ENCODE measurements at regions not wholly inside any gene's neighbourhood (a gene's known extent, or its start where the extent isn't known, plus 50 kb on each side); places are given as distances from the start of the nearest gene placed in this dataset.

- H3K4me1 Mint-ChIP-seq = no peaks in the 10 kb centered on the region
- H3K4me3 ChIP-seq (ENCODE audit: low read depth, low read length) = no peak overlapping the region
- no peak overlapping the region for H3K4me3 Mint-ChIP-seq
- ATAC-seq (ENCODE audit: low read depth in 2 of 2) (no peak), DNase-seq (no peak)
- H3K27ac Mint-ChIP-seq = no peak overlapping the region
- peaks cover 8 to 17% of the 10 kb centered on the region in 2 experiments for H3K9me3 ChIP-seq (ENCODE audit: control insufficient read depth in 2 of 2, low read length in 2 of 2)
- no peaks in the 10 kb centered on the region for H3K36me3 ChIP-seq (ENCODE audit: control insufficient read depth, insufficient read depth, low read length)
- H3K27me3 Mint-ChIP-seq = peaks cover 4% of the 10 kb centered on the region
- peaks cover 0 to 14% (median 6%) of the 10 kb centered on the region in 7 donors for H3K9me3 Mint-ChIP-seq
- H3K36me3 Mint-ChIP-seq = no peaks in the 10 kb centered on the region
- no peaks in the 10 kb centered on the region for H3K27me3 ChIP-seq (ENCODE audit: control insufficient read depth, insufficient read depth, low read length)
- H3K27ac ChIP-seq (ENCODE audit: insufficient read depth, low read length, poor library complexity, severe bottlenecking) = no peak overlapping the region
- no peaks in the 10 kb centered on the region for H3K4me1 ChIP-seq (ENCODE audit: control insufficient read depth, insufficient read depth, low read length, poor library complexity, severe bottlenecking)
Observed at GRCh38 chr1:30476911-30477459, 246.4 kb downstream of the MATN1 start.

DNA sequence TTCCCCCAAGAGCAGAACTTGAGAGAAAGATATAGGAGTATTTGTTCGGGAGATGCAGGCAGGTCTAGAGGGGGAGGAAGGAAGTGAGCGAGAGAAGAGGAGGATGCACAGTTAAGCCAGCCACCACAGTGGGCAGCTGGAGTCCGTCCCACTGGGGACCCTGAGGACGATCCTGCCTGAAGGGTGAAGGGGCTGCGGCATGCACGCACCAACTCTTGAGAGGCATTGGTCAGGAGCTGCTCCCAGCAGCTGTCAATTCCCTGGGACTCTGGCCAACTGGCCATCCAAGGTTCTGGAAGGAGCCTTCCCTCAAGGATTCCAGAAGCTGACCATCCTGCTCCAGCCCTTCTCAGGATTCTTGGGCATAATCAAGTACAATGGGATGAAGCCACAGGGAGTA lies 246.9 kb downstream of the MATN1 start:
- H3K36me3 Mint-ChIP-seq = no peaks in the 10 kb centered on the region

GRCh38 chr1:30475966-30476365 lies 247.4 kb downstream of the MATN1 start:
- H3K27me3 Mint-ChIP-seq = peaks cover 2% of the 10 kb centered on the region
- Histone ChIP-seq H3K9me3 (ENCODE audit: control insufficient read depth in 2 of 2, low read length in 2 of 2) (peaks cover under 1 to 7% of the 10 kb centered on the region in 2 experiments), H3K27me3 (ENCODE audit: control insufficient read depth, insufficient read depth, low read length) (no peaks in the 10 kb centered on the region), H3K4me1 (ENCODE audit: control insufficient read depth, insufficient read depth, low read length, poor library complexity, severe bottlenecking) (no peaks in the 10 kb centered on the region), H3K27ac (ENCODE audit: insufficient read depth, low read length, poor library complexity, severe bottlenecking) (no peak overlapping the region), H3K4me3 (ENCODE audit: low read depth, low read length) (no peak overlapping the region), H3K36me3 (ENCODE audit: control insufficient read depth, insufficient read depth, low read length) (no peaks in the 10 kb centered on the region)
- ATAC-seq (ENCODE audit: low read depth in 2 of 2) (no peak), DNase-seq (no peak)
- no peaks in the 10 kb centered on the region for H3K4me1 Mint-ChIP-seq
- peak overlapping the region in 1 of 3 donors; percentile 15 for H3K27ac Mint-ChIP-seq
- no peak overlapping the region for H3K4me3 Mint-ChIP-seq
- H3K9me3 Mint-ChIP-seq = peaks cover 0 to 5% (median under 1%) of the 10 kb centered on the region in 7 donors
- H3K36me3 Mint-ChIP-seq = no peaks in the 10 kb centered on the region

More for the DNA sequence above, 246.9 kb downstream of the MATN1 start:
- Histone ChIP-seq H3K27me3 (ENCODE audit: control insufficient read depth, insufficient read depth, low read length) (no peaks in the 10 kb centered on the region), H3K27ac (ENCODE audit: insufficient read depth, low read length, poor library complexity, severe bottlenecking) (no peak overlapping the region), H3K4me3 (ENCODE audit: low read depth, low read length) (no peak overlapping the region), H3K36me3 (ENCODE audit: control insufficient read depth, insufficient read depth, low read length) (no peaks in the 10 kb centered on the region), H3K9me3 (ENCODE audit: control insufficient read depth in 2 of 2, low read length in 2 of 2) (peaks cover 4 to 12% of the 10 kb centered on the region in 2 experiments), H3K4me1 (ENCODE audit: control insufficient read depth, insufficient read depth, low read length, poor library complexity, severe bottlenecking) (no peaks in the 10 kb centered on the region)
- peaks cover 4% of the 10 kb centered on the region for H3K27me3 Mint-ChIP-seq
- no peak for ATAC-seq (ENCODE audit: low read depth in 2 of 2)
- DNase-seq = no peak
- peaks cover 0 to 9% (median 2%) of the 10 kb centered on the region in 7 donors for H3K9me3 Mint-ChIP-seq
- H3K4me3 Mint-ChIP-seq = no peak overlapping the region
- H3K4me1 Mint-ChIP-seq = no peaks in the 10 kb centered on the region
- H3K27ac Mint-ChIP-seq = no peak overlapping the region

- H3K4me3 ChIP-seq (ENCODE audit: low read depth, low read length) = no peak overlapping the region
- no peaks in the 10 kb centered on the region for H3K27me3 ChIP-seq (ENCODE audit: control insufficient read depth, insufficient read depth, low read length)
- Mint-ChIP-seq H3K4me3 (no peak overlapping the region), H3K9me3 (peaks cover 0 to 4% (median 0%) of the 10 kb centered on the region in 7 donors), H3K27ac (no peak overlapping the region), H3K36me3 (no peaks in the 10 kb centered on the region), H3K27me3 (no peaks in the 10 kb centered on the region), H3K4me1 (no peaks in the 10 kb centered on the region)
- no peaks in the 10 kb centered on the region for H3K36me3 ChIP-seq (ENCODE audit: control insufficient read depth, insufficient read depth, low read length)
- H3K4me1 ChIP-seq (ENCODE audit: control insufficient read depth, insufficient read depth, low read length, poor library complexity, severe bottlenecking) = no peaks in the 10 kb centered on the region
- H3K9me3 ChIP-seq (ENCODE audit: control insufficient read depth in 2 of 2, low read length in 2 of 2) = peaks cover 0 to under 1% of the 10 kb centered on the region in 2 experiments
- DNase-seq = no peak
- no peak overlapping the region for H3K27ac ChIP-seq (ENCODE audit: insufficient read depth, low read length, poor library complexity, severe bottlenecking)
- no peak for ATAC-seq (ENCODE audit: low read depth in 2 of 2)
Observed at GRCh38 chr1:30475201-30475600, 248.2 kb downstream of the MATN1 start.

- Mint-ChIP-seq H3K9me3 (peaks cover 0 to 2% (median 0%) of the 10 kb centered on the region in 7 donors), H3K4me3 (no peak overlapping the region), H3K36me3 (no peaks in the 10 kb centered on the region), H3K27ac (no peak overlapping the region), H3K27me3 (no peaks in the 10 kb centered on the region), H3K4me1 (no peaks in the 10 kb centered on the region)
- Histone ChIP-seq H3K36me3 (ENCODE audit: control insufficient read depth, insufficient read depth, low read length) (no peaks in the 10 kb centered on the region), H3K27ac (ENCODE audit: insufficient read depth, low read length, poor library complexity, severe bottlenecking) (no peak overlapping the region), H3K4me1 (ENCODE audit: control insufficient read depth, insufficient read depth, low read length, poor library complexity, severe bottlenecking) (no peaks in the 10 kb centered on the region), H3K27me3 (ENCODE audit: control insufficient read depth, insufficient read depth, low read length) (no peaks in the 10 kb centered on the region), H3K9me3 (ENCODE audit: control insufficient read depth in 2 of 2, low read length in 2 of 2) (no peaks in the 10 kb centered on the region), H3K4me3 (ENCODE audit: low read depth, low read length) (no peak overlapping the region)
- DNase-seq (no peak), ATAC-seq (ENCODE audit: low read depth in 2 of 2) (no peak)
Observed at GRCh38 chr1:30474818-30475200, 248.6 kb downstream of the MATN1 start.

- peak in 1 of 3 donors; percentile 1 for DNase-seq
- Histone ChIP-seq H3K4me1 (ENCODE audit: control insufficient read depth, insufficient read depth, low read length, poor library complexity, severe bottlenecking) (no peaks in the 10 kb centered on the region), H3K27me3 (ENCODE audit: control insufficient read depth, insufficient read depth, low read length) (no peaks in the 10 kb centered on the region), H3K36me3 (ENCODE audit: control insufficient read depth, insufficient read depth, low read length) (no peaks in the 10 kb centered on the region), H3K4me3 (ENCODE audit: low read depth, low read length) (no peak overlapping the region), H3K27ac (ENCODE audit: insufficient read depth, low read length, poor library complexity, severe bottlenecking) (no peak overlapping the region), H3K9me3 (ENCODE audit: control insufficient read depth in 2 of 2, low read length in 2 of 2) (no peaks in the 10 kb centered on the region)
- peaks cover 0 to 2% (median 0%) of the 10 kb centered on the region in 7 donors for H3K9me3 Mint-ChIP-seq
- no peak overlapping the region for H3K4me3 Mint-ChIP-seq
- no peaks in the 10 kb centered on the region for H3K4me1 Mint-ChIP-seq
- no peak overlapping the region for H3K27ac Mint-ChIP-seq
- no peaks in the 10 kb centered on the region for H3K36me3 Mint-ChIP-seq
- no peak for ATAC-seq (ENCODE audit: low read depth in 2 of 2)
- no peaks in the 10 kb centered on the region for H3K27me3 Mint-ChIP-seq
Observed at GRCh38 chr1:30473922-30474817, 249.2 kb downstream of the MATN1 start.

GRCh38 chr1:30472526-30472925 lies 250.9 kb downstream of the MATN1 start:
- Mint-ChIP-seq H3K27me3 (no peaks in the 10 kb centered on the region), H3K27ac (no peak overlapping the region), H3K4me3 (no peak overlapping the region), H3K9me3 (no peaks in the 10 kb centered on the region), H3K4me1 (no peaks in the 10 kb centered on the region), H3K36me3 (no peaks in the 10 kb centered on the region)
- Histone ChIP-seq H3K36me3 (ENCODE audit: control insufficient read depth, insufficient read depth, low read length) (no peaks in the 10 kb centered on the region), H3K27me3 (ENCODE audit: control insufficient read depth, insufficient read depth, low read length) (no peaks in the 10 kb centered on the region), H3K27ac (ENCODE audit: insufficient read depth, low read length, poor library complexity, severe bottlenecking) (no peak overlapping the region), H3K4me1 (ENCODE audit: control insufficient read depth, insufficient read depth, low read length, poor library complexity, severe bottlenecking) (no peaks in the 10 kb centered on the region), H3K4me3 (ENCODE audit: low read depth, low read length) (no peak overlapping the region), H3K9me3 (ENCODE audit: control insufficient read depth in 2 of 2, low read length in 2 of 2) (no peaks in the 10 kb centered on the region)
- DNase-seq (no peak), ATAC-seq (ENCODE audit: low read depth in 2 of 2) (no peak)

- no peaks in the 10 kb centered on the region for H3K27me3 Mint-ChIP-seq
- H3K9me3 ChIP-seq (ENCODE audit: control insufficient read depth in 2 of 2, low read length in 2 of 2) = no peaks in the 10 kb centered on the region
- H3K4me1 ChIP-seq (ENCODE audit: control insufficient read depth, insufficient read depth, low read length, poor library complexity, severe bottlenecking) = no peaks in the 10 kb centered on the region
- no peak overlapping the region for H3K27ac Mint-ChIP-seq
- no peak for ATAC-seq (ENCODE audit: low read depth in 2 of 2)
- H3K36me3 ChIP-seq (ENCODE audit: control insufficient read depth, insufficient read depth, low read length) = no peaks in the 10 kb centered on the region
- H3K4me3 Mint-ChIP-seq = no peak overlapping the region
- H3K27ac ChIP-seq (ENCODE audit: insufficient read depth, low read length, poor library complexity, severe bottlenecking) = no peak overlapping the region
- H3K9me3 Mint-ChIP-seq = no peaks in the 10 kb centered on the region
- no peaks in the 10 kb centered on the region for H3K27me3 ChIP-seq (ENCODE audit: control insufficient read depth, insufficient read depth, low read length)
- H3K4me3 ChIP-seq (ENCODE audit: low read depth, low read length) = no peak overlapping the region
- no peaks in the 10 kb centered on the region for H3K4me1 Mint-ChIP-seq
- DNase-seq = no peak
- no peaks in the 10 kb centered on the region for H3K36me3 Mint-ChIP-seq
Observed at GRCh38 chr1:30472009-30472408, 251.4 kb downstream of the MATN1 start.
